ENCODE measurements at regions not wholly inside any gene's neighbourhood (a gene's known extent, or its start where the extent isn't known, plus 50 kb on each side); places are given as distances from the start of the nearest gene placed in this dataset.
"Not testable (repeated sequence)": the region's sequence is repeated elsewhere in the genome, so short reads cannot be mapped to it uniquely, and the experiment has no call there.

- H2AK5ac ChIP-seq (ENCODE audit: low read depth, low read length); H2BK120ac ChIP-seq (ENCODE audit: low read depth, low read length); H3K4ac ChIP-seq (ENCODE audit: low read depth, low read length); CTCF ChIA-PET; POLR2A ChIA-PET (ENCODE audit: unreplicated experiment); H4K8ac ChIP-seq (ENCODE audit: low read depth in 2 of 2, low read length in 2 of 2); DNase-seq; H3K27me3 ChIP-seq (ENCODE audit: control insufficient read depth, insufficient read depth, low read length); H3K36me3 ChIP-seq (ENCODE audit: control insufficient read depth, insufficient read depth, low read length); H2BK20ac ChIP-seq (ENCODE audit: low read depth, low read length); H4K91ac ChIP-seq (ENCODE audit: insufficient read depth, low read depth, low read length); H2BK15ac ChIP-seq (ENCODE audit: low read depth, low read length); intact Hi-C loops (cut with micrococcal nuclease); H2BK5ac ChIP-seq (ENCODE audit: low read depth, low read length, poor library complexity, severe bottlenecking); H3K14ac ChIP-seq (replicated peaks; ENCODE audit: low read depth, low read length); H4K20me1 ChIP-seq (ENCODE audit: insufficient read depth, low read length); H3K4me3 ChIP-seq (ENCODE audit: insufficient read depth, low read depth, low read length); H3K9me1 ChIP-seq (ENCODE audit: insufficient read depth, low read length); H3K4me2 ChIP-seq (ENCODE audit: low read depth, low read length); H3K56ac ChIP-seq (ENCODE audit: extremely low read depth, insufficient read depth, low read length); ATAC-seq (ENCODE audit: low read depth); H3K9ac ChIP-seq (ENCODE audit: low read depth, low read length); H3K9me3 ChIP-seq (ENCODE audit: control insufficient read depth, insufficient read depth, low read length); H2AFZ ChIP-seq (replicated peaks; ENCODE audit: low read length, poor library complexity); BruUV-seq (replicated peaks); H3K27ac ChIP-seq (ENCODE audit: insufficient read depth, low read length); H2AK9ac ChIP-seq (replicated peaks; ENCODE audit: low read depth, low read length, poor library complexity); H3K79me1 ChIP-seq (ENCODE audit: low read depth in 1 of 2, low read length in 2 of 2); H3K18ac ChIP-seq (ENCODE audit: low read depth, low read length); dilution Hi-C loops (cut with HindIII; ENCODE audit: low sequenced_read_pairs, unreplicated experiment); H3K23ac ChIP-seq (ENCODE audit: low read depth, low read length); H3K4me1 ChIP-seq (ENCODE audit: control insufficient read depth, insufficient read depth, low read length); H4K5ac ChIP-seq (ENCODE audit: low read depth, low read length): not testable (repeated sequence)
- in situ Hi-C loops (cut with MboI; ENCODE audit: low sequenced_read_pairs), result loop anchor here (25.0 kb wide), 3 partner anchors 239 to 614 kb away; partner anchors contain the start of gene FAM234B
- WGBS, 2 experiments (ENCODE audit: extremely low coverage in 2 of 2, insufficient read length in 1 of 2), result 53% methylated on average over 1 of the region's 1 CpG; no CpG with 5 or more reads in 1 of the 2 experiments
Observed at GRCh38 chr12:13526185-13526921, 329.8 kb downstream of the EMP1 start.

Data from IMR-90 (cell line).